Skin of body (tissue), 1 donor: ENCODE measurements at regions not wholly inside any gene's neighbourhood (a gene's known extent, or its start where the extent isn't known, plus 50 kb on each side); places are given as distances from the start of the nearest gene placed in this dataset.

ENCODE experiments used
- DNase-seq: peaks from one replicate; lab custom pipeline; 2025; lab: John Stamatoyannopoulos, UW

DNA sequence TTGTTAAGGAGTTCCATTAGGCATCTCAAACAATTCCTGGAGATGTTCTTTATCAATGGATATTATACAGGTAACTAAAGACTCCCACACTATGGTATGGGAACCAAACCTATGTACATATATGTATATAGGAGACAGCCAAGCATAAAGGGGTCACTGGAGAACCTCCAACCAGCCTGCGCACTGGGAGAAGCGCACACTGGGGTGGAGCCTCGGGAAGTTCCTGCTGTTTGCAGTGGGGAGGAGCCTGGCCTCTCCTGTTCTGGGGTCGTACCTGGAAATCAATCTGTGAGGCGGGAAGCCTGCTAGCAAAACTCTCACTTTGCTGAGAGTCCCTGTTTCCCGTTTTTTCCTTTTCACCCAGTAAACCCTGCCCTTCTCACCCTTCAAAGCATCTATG is 83.1 kb upstream of the CREB1 start:
- DNase-seq: no peak

DNA sequence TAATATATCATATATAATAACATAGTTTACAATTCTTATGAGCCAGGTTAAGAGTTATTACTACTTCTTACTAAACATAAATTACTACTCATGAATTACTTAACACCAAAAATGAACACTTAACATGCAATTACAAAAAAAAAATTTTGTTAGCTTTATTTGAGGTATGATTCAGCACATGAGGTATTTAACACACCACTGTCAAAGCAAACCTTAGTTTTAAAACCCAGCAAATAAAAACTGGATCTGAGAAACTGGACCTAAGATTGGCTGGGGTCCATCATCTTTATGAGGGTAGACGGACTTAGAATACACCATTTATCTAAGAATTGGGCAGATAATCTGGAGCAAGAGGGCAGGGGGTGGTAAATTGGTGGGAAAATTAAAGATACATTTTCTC is 81.8 kb upstream of the CREB1 start:
- no peak for DNase-seq

DNA sequence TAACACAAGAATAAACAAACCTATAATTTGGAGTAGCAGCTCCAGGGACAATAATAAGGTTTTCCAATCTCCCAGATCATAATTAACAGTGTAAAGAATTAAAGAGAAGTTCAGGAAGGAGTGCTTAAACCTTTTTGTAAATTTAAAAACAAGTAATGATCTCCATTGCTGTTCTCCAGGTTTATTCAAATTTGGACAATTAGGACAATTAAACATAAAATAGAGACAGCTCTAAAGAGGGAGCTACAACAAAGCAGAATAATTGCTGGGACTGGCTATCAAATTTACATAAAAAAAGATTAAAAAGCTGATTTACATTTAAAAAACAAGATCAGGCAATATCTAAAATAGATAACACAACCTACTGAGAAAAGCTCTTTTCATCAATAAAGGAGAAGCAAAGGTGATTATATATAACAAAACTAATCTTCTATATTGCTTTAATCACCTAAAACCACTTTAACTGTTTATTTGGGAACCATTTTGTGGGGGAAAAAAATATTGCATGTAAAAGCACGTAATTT is 80.1 kb upstream of the CREB1 start:
- no peak for DNase-seq

DNA sequence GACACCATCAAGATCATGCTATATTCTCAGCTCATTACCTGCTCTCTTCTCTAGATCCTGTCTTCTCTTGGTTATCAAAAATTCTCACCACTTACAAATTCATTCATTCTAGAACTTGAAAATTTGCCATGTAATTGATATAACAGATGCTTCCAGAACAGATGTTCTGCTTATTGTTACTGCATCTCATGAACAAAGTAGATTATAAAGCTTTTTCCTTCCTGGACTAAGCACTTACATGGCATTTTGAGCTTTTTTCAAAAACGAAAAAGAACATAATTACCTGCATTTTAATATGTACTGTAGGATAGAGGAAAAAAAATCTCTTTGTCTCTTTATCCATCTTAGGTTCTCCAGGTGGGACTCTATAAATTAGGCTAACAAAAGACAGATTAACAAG is 79.6 kb upstream of the CREB1 start:
- no peak for DNase-seq

DNA sequence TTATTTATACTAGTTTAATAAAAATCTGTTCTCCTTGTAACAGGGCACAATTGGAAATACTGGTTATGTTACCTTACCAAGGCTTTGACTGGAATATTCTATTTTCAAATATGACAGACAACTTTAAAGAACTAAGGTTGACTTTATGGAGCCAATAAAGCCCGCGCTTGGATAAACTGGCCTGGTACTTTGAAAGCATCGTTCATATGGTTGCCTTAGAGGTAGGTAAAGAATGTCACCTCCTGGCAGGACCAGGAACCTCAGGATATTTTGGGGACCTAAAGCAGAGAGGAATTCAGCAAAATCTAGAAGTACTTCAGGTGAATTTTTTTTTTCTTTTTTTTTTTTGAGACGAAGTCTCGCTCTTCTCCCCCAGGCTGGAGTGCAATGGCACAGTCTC is 71.2 kb upstream of the CREB1 start:
- no peak for DNase-seq

DNA sequence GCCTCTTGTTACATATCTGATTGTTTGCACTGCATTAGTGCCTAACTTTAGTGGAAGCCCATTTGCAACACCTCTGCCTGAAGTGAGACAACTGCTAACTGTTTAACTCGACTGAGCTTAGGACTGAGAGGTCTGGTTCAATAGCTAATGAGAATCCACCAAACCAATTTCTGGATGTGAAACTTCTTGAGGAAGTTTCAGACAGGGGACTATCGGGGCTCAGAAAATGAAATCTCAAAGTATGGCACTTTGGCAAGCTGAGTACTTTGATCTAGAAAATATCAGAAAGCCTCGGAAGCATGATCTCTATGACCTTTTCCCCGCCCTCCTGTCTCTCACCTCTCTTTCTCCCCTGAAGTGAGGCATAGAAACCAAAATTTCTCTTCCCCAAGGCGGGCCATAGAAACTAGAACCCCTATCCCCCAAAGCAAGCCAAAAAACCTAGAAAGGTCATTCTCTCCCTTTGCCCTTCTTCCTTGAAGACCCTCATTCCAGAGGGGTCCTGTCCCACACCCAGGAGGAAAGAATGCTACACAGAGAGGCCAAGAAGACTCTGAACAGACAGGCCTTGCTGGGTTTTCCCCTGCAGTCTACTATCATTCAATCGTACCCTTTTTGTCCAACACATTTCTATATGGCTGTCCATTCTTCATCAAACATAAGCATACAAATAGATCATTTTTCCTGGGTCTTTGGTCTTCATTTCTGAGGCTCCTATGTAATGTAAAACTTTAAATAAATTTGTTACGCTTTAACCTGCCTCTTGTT is 69.6 kb upstream of the CREB1 start:
- no peak for DNase-seq

DNA sequence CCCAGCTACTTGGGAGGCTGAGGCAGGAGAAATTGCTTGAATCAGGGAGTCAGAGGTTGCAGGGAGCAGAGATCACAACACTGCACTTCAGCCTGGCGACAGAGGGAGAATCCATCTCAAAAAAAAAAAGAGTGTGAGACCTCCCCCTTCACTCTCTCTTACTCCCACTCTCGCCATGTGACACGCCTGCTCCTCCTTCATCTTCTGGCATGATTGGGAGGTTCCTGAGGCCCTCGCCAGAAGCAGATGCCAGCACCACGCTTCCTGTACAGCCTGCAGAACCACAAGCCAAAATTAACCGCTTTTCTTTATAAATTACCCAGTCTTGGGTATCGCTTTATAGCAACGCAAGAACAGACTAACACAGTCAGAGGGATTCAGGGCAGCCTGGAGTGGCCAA is 66.3 kb upstream of the CREB1 start:
- no peak for DNase-seq

DNA sequence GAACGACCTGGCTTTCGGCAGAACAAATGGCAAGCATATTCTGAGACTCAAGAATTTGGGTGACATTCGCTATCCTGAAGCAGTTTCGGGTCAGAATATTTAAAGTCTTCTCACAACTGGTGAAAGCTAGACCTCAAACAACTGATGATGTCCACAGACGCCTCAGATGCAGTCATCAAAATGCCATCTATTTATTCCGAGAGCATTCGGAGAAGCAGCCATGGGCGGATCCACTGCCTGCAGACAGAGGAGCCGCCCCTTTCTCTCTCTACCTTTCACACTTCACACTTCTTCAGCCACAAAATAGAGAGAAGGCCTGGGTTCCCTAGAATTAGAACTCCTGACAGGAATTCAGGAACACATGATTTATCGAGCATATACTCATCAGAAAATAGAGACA is 65.8 kb upstream of the CREB1 start:
- DNase-seq: no peak

DNA sequence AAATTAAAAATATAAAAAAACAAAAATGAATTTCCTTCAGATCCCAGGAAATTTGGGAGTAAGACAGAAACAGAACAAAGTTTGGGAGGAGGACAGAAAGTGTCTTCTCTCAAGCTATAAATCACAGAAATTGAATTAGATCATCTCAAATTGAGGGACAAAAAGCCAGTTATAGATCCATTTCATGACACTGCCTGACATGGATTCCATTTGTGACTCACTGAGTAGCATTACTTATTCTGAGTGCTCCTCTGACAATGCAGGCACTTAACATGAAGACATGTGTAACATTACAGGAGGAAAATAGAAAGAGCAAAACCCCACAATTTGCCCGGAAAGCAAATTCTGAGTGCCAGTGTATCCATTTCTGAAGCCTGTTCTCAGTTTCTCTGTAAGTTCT is 63.9 kb upstream of the CREB1 start:
- DNase-seq: peak; percentile 5

DNA sequence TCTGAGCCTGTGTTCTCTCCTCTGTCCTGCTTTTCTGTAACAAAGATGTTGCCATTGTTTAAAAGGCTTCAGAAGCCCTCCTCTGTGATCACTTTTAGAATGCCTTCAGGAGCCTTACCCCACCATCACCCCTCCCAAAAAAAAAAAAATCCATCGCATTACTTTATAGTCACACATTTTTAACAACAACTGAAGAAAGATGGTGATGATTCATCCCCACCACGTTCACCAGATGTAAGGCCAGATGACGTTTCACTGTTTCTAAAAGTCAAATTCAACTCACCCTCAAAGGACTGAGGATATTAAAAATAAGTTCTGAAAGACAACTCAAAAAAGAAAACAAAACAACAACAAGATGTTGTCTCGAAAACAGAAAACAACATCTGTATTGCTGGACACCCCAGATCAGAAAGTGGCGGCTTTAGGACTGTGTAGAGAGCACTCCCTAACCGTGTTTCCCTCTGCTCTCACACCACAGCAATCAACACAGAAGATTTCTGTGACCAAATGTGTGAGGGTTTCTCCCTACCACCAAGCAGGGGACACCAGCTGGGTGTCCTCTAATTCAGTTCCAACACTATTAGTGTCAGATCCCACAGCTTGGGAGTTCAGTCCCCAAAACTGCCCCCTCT is 61.9 kb upstream of the CREB1 start:
- peak; percentile 67 for DNase-seq

DNA sequence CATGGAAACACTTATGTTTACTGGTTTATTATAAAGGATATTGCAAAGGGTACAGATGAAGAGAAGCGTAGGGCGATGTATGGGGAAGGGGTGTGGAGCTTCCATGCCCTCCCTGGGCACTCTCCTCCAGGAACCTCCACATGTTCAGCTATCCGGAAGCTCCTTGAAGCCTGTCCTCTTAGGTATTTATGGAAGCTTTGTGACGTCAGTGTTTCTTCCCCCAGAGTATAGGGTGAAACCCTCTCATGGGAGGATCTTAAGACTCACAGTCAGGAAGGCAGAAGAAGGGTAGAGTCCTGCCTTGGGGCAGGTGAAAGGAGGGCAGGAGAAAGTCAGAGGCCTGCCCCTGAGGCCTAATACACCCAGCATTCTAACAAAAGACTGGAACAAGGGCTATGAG is 61.3 kb upstream of the CREB1 start:
- DNase-seq: no peak

DNA sequence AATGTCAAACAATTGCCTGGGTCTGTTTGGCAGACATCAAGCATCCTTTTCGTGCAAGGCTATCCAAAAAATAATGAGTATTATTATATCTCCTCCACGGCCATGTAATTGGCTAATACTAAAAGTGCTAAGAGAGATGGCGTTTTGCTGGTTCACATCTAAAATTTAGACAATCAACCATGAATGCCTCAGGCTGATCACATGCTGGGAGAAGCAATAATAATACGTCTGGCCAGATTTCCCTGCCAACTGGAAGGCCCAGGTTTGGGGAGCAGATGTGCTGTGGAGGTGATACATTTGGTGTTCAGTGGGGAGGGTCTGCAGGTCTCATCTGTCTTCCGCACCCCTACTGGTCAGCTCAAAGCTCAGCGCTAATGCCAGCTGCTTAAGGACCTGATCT is 60.3 kb upstream of the CREB1 start:
- DNase-seq: no peak

DNA sequence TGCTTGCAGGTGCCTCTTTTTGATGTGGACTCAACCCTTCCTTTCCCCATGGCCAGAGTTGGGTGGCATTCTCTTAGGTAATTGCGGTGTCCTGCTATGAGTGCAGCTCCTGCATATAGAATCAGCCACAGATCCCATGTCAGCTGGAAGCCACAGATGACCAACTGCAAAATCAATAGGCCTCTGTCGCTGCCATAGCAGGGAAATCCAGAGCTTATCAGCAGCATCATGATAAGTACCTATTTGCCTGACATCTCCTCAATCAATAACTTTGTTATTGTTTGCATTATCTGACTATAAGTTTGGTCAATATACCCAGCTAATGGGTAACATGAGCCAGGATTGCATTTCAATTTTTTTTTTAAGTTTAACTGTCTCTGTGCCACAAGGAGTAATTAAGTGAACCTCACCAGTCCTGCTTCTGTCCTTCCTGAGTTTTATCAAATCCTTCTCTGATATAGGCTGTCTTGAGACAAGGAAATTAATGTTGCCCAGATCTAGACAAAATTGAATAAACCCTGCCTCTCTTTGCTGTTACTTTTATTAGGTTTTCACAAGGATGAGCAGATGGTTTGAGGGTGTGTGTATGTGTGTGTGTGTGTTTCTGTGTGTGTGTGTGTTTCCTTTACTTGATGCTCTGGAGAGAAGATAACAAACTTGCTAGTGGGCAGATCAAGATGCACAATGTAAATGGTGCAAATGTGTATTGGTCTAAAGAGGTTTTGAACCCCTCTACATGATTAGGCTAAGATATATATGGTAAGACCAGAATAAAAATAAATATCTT is 59.6 kb upstream of the CREB1 start:
- no peak for DNase-seq

DNA sequence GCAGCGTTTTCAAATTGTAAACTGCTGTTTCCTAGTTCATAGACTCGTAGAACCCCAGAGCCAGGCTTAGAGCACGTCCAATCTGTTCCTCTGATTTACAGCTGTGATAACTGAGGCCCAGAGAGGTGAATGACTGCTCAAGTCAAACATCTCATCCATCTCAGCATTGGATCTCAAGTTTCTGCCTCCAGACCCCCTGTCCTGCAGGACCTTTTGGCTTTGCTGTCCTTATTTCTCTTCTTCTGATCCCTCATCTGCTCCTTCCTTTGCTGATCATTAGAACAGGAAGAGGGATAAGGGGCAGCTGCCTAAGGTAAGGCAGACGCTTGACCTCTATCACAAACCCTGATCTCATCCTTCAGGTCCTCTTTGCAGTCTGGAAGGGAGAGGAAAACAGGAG is 58.5 kb upstream of the CREB1 start:
- DNase-seq: no peak

DNA sequence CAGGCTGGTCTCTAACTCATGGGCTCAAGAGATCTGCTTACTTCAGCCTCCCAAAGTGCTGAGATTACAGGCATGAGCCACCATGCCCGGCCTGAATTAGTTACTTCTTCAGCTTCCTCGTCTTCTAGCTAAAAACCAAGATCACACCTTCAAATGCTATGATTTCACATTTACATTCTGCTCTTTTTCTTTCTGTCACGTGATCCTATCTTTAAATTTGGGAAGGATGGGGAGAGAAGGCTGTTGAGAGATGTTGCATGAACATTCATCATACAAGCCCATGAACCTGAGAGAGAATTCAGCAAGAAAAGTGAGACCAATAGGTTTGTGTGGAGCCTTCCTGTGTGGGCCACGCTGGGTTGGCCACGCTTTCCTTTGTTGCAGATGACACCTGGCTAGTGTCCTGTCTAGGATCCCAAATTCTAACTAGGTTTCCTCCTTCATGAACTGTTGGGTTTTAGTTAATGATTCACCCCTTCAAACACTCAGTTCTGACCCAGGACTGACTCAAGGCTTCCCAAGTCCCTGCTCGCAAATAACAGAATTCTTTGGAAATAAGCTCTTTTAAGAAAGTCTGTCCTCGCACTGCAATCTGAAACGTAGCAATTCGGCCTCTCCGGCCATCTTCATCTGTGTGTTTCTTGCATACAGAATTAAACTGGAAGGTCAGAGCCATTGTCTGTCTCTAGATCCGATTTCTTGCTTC is 57.3 kb upstream of the CREB1 start:
- DNase-seq: no peak

DNA sequence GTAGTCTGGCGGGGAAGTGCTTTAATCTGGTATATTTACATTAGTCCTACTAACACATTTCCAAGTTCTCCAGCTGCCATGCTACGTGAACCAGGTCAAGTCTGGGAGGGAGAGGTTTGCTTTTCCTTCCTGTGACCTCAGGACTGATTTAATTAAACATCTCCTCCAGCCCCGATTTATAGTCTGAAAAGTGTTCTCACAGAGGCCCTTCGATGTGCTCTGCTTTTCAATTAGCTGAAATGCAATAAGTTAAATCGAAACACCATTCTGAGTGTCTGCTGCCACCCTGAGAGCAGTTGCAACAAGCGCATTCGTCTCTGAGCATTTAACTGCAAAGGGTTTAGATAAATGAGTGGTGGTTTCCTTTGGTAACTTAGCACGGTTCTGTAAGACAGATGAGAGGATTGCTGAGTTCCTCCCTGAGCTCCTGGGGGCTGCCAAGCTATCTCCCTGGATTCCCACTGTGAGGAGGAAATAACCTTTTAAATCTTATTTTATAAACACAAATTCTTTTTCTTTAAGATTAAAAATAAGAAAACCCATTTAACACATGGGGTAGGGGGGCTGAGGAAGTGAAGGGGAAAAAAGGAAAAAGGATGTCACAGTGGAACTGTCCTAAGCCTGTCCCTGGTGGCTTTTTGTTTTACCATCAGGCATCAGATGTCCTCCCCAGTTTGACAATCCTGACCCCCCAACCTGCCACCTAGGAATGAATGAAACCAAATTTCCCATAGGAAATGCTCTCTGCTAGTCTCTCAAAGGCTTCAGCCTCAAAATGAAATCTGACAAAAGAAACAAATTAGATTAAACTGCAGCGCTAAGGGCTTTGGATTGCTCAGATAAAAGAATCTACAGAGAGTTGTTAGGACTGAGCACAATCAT is 56.5 kb upstream of the CREB1 start:
- DNase-seq: peak; percentile 77

DNA sequence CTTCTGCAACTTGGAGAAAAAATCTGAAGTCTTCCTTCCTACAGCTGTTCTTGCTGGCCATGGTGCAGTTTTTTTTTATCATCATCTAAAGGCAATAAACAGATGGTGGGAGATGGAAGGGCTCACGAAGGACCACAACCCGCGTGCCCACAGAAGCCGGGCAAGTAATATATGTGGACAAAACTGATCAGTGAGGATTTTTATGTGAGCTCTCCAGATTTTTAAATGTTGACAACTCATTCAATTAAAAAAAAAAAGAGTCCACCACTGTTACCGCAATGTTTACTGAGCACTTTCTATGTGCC is 55.9 kb upstream of the CREB1 start:
- DNase-seq: no peak

DNA sequence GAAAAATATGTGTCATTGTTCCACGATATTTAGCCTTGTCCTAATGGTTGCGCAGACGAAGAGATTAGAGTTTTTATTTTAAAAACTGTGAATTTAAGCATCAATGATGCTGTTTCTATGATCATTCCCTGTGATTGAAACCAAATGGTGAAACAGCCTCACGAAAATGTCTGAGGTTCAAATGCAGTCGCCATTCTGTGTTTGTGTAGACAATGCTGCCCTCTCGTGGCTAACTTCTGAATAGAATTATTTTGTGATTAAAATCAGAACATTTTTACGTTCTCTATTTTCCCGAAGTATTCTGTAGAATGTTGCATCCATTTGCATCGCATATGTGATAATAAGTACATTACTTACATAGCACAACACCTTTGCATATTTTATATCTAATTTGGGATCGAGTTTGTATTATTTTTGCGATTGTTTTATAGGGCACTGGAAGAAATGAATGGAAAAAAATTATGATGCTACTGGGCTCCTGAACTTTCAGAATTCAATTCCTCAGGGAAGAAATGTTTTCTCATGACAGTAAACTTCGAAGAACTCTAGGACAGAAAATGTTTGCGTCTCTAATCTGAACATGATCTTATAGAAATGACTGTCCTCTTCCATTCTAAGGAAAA is 54.8 kb upstream of the CREB1 start:
- DNase-seq: peak; percentile 79

DNA sequence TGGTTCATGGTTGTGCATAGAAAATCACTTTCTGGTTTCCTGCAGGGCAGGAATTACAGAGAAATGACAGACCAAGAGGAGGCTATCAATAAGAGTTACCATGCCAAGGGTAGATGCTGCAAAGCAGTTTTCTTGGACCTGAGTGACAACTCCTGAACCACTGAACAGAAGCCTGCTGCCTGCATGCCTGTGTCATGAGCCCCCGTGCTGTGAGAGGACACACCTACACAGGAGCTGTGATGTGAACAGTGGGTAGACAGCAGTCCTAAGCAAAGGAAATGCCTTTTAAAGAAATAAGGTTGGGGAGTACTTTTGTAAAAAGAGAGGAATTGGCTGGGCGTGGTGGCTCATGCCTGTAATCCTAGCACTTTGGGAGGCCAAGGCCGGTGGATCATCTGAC is 54.2 kb upstream of the CREB1 start:
- no peak for DNase-seq

DNA sequence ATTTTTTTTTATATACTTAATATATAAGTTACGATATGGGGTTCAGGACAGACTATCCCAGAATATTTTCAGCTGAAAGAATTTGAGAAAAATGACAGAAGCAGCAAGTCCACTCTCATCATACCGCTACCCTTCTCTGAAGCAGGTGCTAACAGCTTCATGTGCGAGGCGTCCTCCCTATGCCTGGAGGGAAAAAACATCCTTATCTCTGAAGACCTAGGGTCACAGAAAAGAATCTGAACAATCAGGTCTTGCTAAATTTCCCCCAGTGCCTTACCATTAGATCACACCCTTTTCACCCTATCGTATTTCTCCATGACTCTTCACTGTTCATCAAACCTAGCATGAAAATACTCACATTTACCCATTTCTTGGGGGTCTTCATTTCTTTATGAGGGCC is 51.9 kb upstream of the CREB1 start:
- DNase-seq: no peak

DNA sequence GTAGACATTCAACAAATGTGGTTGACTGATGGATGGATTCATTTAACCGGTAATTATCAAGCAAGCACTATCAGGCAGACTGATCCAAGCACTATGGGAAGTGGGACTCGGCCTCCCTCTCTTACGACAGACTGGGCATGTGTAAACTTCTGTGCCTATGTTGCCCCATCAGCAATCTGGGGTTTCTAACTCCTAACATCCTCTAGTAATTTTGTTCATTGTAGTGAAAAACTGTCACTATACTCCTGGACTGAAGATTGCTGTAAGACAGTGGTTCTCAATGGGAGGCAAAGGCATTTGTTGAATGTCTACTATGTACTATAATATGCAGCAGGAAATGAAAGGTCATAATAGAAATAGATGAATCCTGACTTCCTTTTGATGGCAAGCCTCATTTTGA is 51.2 kb upstream of the CREB1 start:
- DNase-seq: no peak
